Smooth muscle cell (in vitro differentiated cells): ENCODE measurements at regions not wholly inside any gene's neighbourhood (a gene's known extent, or its start where the extent isn't known, plus 50 kb on each side); places are given as distances from the start of the nearest gene placed in this dataset.

ENCODE experiments used
- DNase-seq: peaks from one replicate; lab custom pipeline; 2025; ENCODE audit not compliant: unreplicated experiment; lab: John Stamatoyannopoulos, UW
- H2AFZ ChIP-seq: fragments of 200-600 bp; sonication (generic); 2 replicates; pipeline ENCODE4 v1.6.0; 2016; ENCODE audit warnings: antibody characterized with exemption, low read depth, mild to moderate bottlenecking
- H3F3A ChIP-seq: fragments of 200-600 bp; sonication (generic); 2 replicates; pipeline ENCODE4 v1.6.0; 2017; ENCODE audit warnings: antibody characterized with exemption, low read depth
- H3K27ac ChIP-seq: fragments of 200-600 bp; sonication (generic); 2 replicates; pipeline ENCODE4 v1.5.1; 2016; ENCODE audit warnings: low read depth, mild to moderate bottlenecking
- H3K27me3 ChIP-seq: fragments of 200-600 bp; sonication (generic); 2 replicates; pipeline ENCODE4 v1.6.1; 2016; ENCODE audit warnings: low read depth, mild to moderate bottlenecking
- H3K36me3 ChIP-seq: fragments of 200-600 bp; sonication (generic); 2 replicates; pipeline ENCODE4 v1.5.1; 2016; ENCODE audit warnings: low read depth
- H3K4me1 ChIP-seq: fragments of 200-600 bp; sonication (generic); 2 replicates; pipeline ENCODE4 v1.5.1; 2016; ENCODE audit warnings: low read depth
- H3K4me2 ChIP-seq: fragments of 200-600 bp; sonication (generic); 2 replicates; pipeline ENCODE4 v1.6.0; 2016; ENCODE audit warnings: mild to moderate bottlenecking
- H3K4me3 ChIP-seq: fragments of 200-600 bp; sonication (generic); 2 replicates; pipeline ENCODE4 v1.5.1; 2016; ENCODE audit warnings: mild to moderate bottlenecking
- H3K79me2 ChIP-seq: fragments of 200-600 bp; sonication (generic); 2 replicates; pipeline ENCODE4 v1.6.0; 2016; ENCODE audit warnings: low read depth, mild to moderate bottlenecking
- H3K9ac ChIP-seq: fragments of 200-600 bp; sonication (generic); 2 replicates; pipeline ENCODE4 v1.6.0; 2016; ENCODE audit warnings: low read depth
- H3K9me3 ChIP-seq: fragments of 200-600 bp; sonication (generic); replicated peaks from 2 replicates; pipeline ENCODE4 v1.5.1; 2016; ENCODE audit warnings: low read depth
- H4K20me1 ChIP-seq: fragments of 200-600 bp; sonication (generic); 2 replicates; pipeline ENCODE4 v1.6.0; 2016; ENCODE audit warnings: low read depth
- CTCF ChIP-seq: fragments of 200-600 bp; sonication (generic); IDR thresholded peaks from 2 replicates; pipeline ENCODE4 v1.5.1; 2017; ENCODE audit warnings: borderline replicate concordance, mild to moderate bottlenecking, antibody characterized with exemption; ENCODE audit not compliant: insufficient read depth, poor library complexity, severe bottlenecking
- WGBS: methylation state at CpG from one replicate; pipeline ENCODE4 v1.1.7; 2016; ENCODE audit warnings: low lambda C conversion rate; 5-methylcytosine and 5-hydroxymethylcytosine counted together

GRCh38 chr1:157233131-157233530, 94.9 kb upstream of the ETV3 start:
- Histone ChIP-seq H2AFZ (no peak overlapping the region), H3K27ac (no peak overlapping the region), H3F3A (no peaks in the 10 kb centered on the region), H3K9ac (no peak overlapping the region), H3K36me3 (no peaks in the 10 kb centered on the region), H4K20me1 (no peaks in the 10 kb centered on the region), H3K4me3 (no peak overlapping the region), H3K4me2 (no peak overlapping the region), H3K9me3 (no peaks in the 10 kb centered on the region), H3K27me3 (no peaks in the 10 kb centered on the region), H3K4me1 (no peaks in the 10 kb centered on the region), H3K79me2 (no peaks in the 10 kb centered on the region)
- 86% methylated on average over 1 of the region's 1 CpG for WGBS
- DNase-seq: no peak
- TF ChIP-seq CTCF: no peak

- WGBS: 91% methylated on average over 4 of the region's 4 CpGs
- Histone ChIP-seq H3K9ac (no peak overlapping the region), H3F3A (no peaks in the 10 kb centered on the region), H3K4me3 (no peak overlapping the region), H3K36me3 (no peaks in the 10 kb centered on the region), H3K9me3 (no peaks in the 10 kb centered on the region), H3K27ac (no peak overlapping the region), H3K27me3 (no peaks in the 10 kb centered on the region), H3K79me2 (no peaks in the 10 kb centered on the region), H3K4me1 (no peaks in the 10 kb centered on the region), H4K20me1 (no peaks in the 10 kb centered on the region), H3K4me2 (no peak overlapping the region), H2AFZ (no peak overlapping the region)
- no peak for DNase-seq
- TF ChIP-seq CTCF: no peak
These were observed 93.8 kb upstream of the ETV3 start for GRCh38 chr1:157231846-157232525.

- no peak for DNase-seq
- no peaks in the 10 kb centered on the region for H3K36me3 ChIP-seq
- no peaks in the 10 kb centered on the region for H3K9me3 ChIP-seq
- H3K4me1 ChIP-seq: no peaks in the 10 kb centered on the region
- TF ChIP-seq CTCF: no peak
- 95% methylated on average over 4 of the region's 4 CpGs for WGBS
- no peak overlapping the region for H3K9ac ChIP-seq
- no peak overlapping the region for H3K27ac ChIP-seq
- H3K79me2 ChIP-seq: no peaks in the 10 kb centered on the region
- no peak overlapping the region for H3K4me2 ChIP-seq
- no peak overlapping the region for H3K4me3 ChIP-seq
- H2AFZ ChIP-seq: no peak overlapping the region
- H3K27me3 ChIP-seq: no peaks in the 10 kb centered on the region
- H3F3A ChIP-seq: no peaks in the 10 kb centered on the region
- no peaks in the 10 kb centered on the region for H4K20me1 ChIP-seq
These were observed 92.3 kb upstream of the ETV3 start for GRCh38 chr1:157230500-157230899.

GRCh38 chr1:157227700-157228099, 89.5 kb upstream of the ETV3 start:
- 89% methylated on average over 5 of the region's 5 CpGs for WGBS
- H4K20me1 ChIP-seq: no peaks in the 10 kb centered on the region
- H3K27ac ChIP-seq: no peak overlapping the region
- H3K79me2 ChIP-seq: no peaks in the 10 kb centered on the region
- no peak overlapping the region for H3K4me3 ChIP-seq
- H3K36me3 ChIP-seq: no peaks in the 10 kb centered on the region
- H3K9ac ChIP-seq: no peak overlapping the region
- DNase-seq: no peak
- no peaks in the 10 kb centered on the region for H3F3A ChIP-seq
- no peak overlapping the region for H2AFZ ChIP-seq
- no peak for TF ChIP-seq CTCF
- no peaks in the 10 kb centered on the region for H3K27me3 ChIP-seq
- H3K4me2 ChIP-seq: no peak overlapping the region
- no peaks in the 10 kb centered on the region for H3K9me3 ChIP-seq
- H3K4me1 ChIP-seq: no peaks in the 10 kb centered on the region
